ENCODE measurements at regions not wholly inside any gene's neighbourhood (a gene's known extent, or its start where the extent isn't known, plus 50 kb on each side); places are given as distances from the start of the nearest gene placed in this dataset.

GRCh38 chr16:62913924-62914323 is 877.7 kb upstream of the CDH8 start:
- Histone ChIP-seq H3K9ac (ENCODE audit: low read depth in 2 of 2, low read length in 2 of 2) (no peak overlapping the region), H3K9me3 (no peaks in the 10 kb centered on the region), H3K4me3 (no peak overlapping the region), H3K36me3 (no peaks in the 10 kb centered on the region), H3K4me1 (no peaks in the 10 kb centered on the region), H3K27ac (no peak overlapping the region), H3K27me3 (no peaks in the 10 kb centered on the region)
- intact Hi-C loops (cut with DNase I), result no loop called here
- TF ChIP-seq CTCF (IDR thresholded peaks at IDR 0.05), result no peak
- no peak for DNase-seq

- DNase-seq, result no peak
- Histone ChIP-seq H3K27ac (no peak overlapping the region), H3K27me3 (no peaks in the 10 kb centered on the region), H3K9me3 (no peaks in the 10 kb centered on the region), H3K4me3 (no peak overlapping the region), H3K9ac (ENCODE audit: low read depth in 2 of 2, low read length in 2 of 2) (no peak overlapping the region), H3K36me3 (no peaks in the 10 kb centered on the region), H3K4me1 (no peaks in the 10 kb centered on the region)
- no peak for TF ChIP-seq CTCF (IDR thresholded peaks at IDR 0.05)
- intact Hi-C loops (cut with DNase I), result no loop called here
Observed at GRCh38 chr16:62913333-62913732, 877.1 kb upstream of the CDH8 start.

- no peak overlapping the region for H3K4me3 ChIP-seq
- H3K9me3 ChIP-seq, result no peaks in the 10 kb centered on the region
- no peak overlapping the region for H3K9ac ChIP-seq (ENCODE audit: low read depth in 2 of 2, low read length in 2 of 2)
- H3K27me3 ChIP-seq, result no peaks in the 10 kb centered on the region
- DNase-seq, result no peak
- H3K27ac ChIP-seq, result no peak overlapping the region
- H3K4me1 ChIP-seq, result no peaks in the 10 kb centered on the region
- no peak for TF ChIP-seq CTCF (IDR thresholded peaks at IDR 0.05)
- H3K36me3 ChIP-seq, result no peaks in the 10 kb centered on the region
- intact Hi-C loops (cut with DNase I), result no loop called here
Observed at GRCh38 chr16:62909597-62909996, 873.4 kb upstream of the CDH8 start.

- Histone ChIP-seq H3K9ac (ENCODE audit: low read depth in 2 of 2, low read length in 2 of 2) (no peak overlapping the region), H3K36me3 (no peaks in the 10 kb centered on the region), H3K27me3 (no peaks in the 10 kb centered on the region), H3K4me1 (no peaks in the 10 kb centered on the region), H3K4me3 (no peak overlapping the region), H3K27ac (no peak overlapping the region), H3K9me3 (no peaks in the 10 kb centered on the region)
- no peak for DNase-seq
- intact Hi-C loops (cut with DNase I), result loop anchor here (2.0 kb wide), 1 partner anchor 15 kb away; no protein-coding TSS in a partner anchor
- TF ChIP-seq CTCF (IDR thresholded peaks at IDR 0.05), result no peak
Observed at GRCh38 chr16:62907562-62907961, 871.3 kb upstream of the CDH8 start.

- no peak for TF ChIP-seq CTCF (IDR thresholded peaks at IDR 0.05)
- no peak overlapping the region for H3K4me3 ChIP-seq
- no peaks in the 10 kb centered on the region for H3K36me3 ChIP-seq
- no peaks in the 10 kb centered on the region for H3K9me3 ChIP-seq
- no peak for DNase-seq
- intact Hi-C loops (cut with DNase I), result no loop called here
- no peaks in the 10 kb centered on the region for H3K27me3 ChIP-seq
- no peak overlapping the region for H3K27ac ChIP-seq
- H3K9ac ChIP-seq (ENCODE audit: low read depth in 2 of 2, low read length in 2 of 2), result no peak overlapping the region
- H3K4me1 ChIP-seq, result no peaks in the 10 kb centered on the region
Observed at GRCh38 chr16:62903961-62904502, 867.8 kb upstream of the CDH8 start.

Measured in colonic mucosa (tissue), 4 donors.